HepG2 (cell line): ENCODE measurements at regions not wholly inside any gene's neighbourhood (a gene's known extent, or its start where the extent isn't known, plus 50 kb on each side); places are given as distances from the start of the nearest gene placed in this dataset.

Experiments
- ATAC-seq: fragments of 200-7000 bp; cut with Tn5 transposase; 3 replicates; pipeline ENCODE4 v1.9.1; 2020; ENCODE audit warnings: mild to moderate bottlenecking, moderate library complexity
- BruUV-seq: library from RNA; stranded (reverse); fragments of 400-500 nt; replicated peaks from 2 replicates; lab custom pipeline; 2021; lab: Mats Ljungman, UMichigan
- CTCF ChIA-PET: fragments of 300-600 bp; formaldehyde crosslinking; extraction: SDS; loops from one replicate; lab custom pipeline; 2021; ENCODE audit warnings: low total read pairs, inconsistent platforms, low intra/inter-chr PET ratio; lab: Yijun Ruan, JAX
- POLR2A ChIA-PET: fragments of 350-600 bp; sonication (Branson Sonifier 250); formaldehyde crosslinking; loops from one replicate; lab custom pipeline; 2020; ENCODE audit warnings: antibody characterized with exemption, inconsistent platforms; lab: Yijun Ruan, JAX
- DNase-seq: peaks from one replicate; pipeline ENCODE4 v3.0.0-alpha.2; 2015; ENCODE audit warnings: low spot score
- FAIRE-seq: peaks from 3 replicates; lab custom pipeline; 2011; peaks lifted over from hg19 to GRCh38; lab: Jason Lieb, UNC
- H2AFZ ChIP-seq: one replicate; pipeline ENCODE4 v1.6.1; 2011; ENCODE audit warnings: low read length, inconsistent platforms
- H3K27ac ChIP-seq: fragments of 300-600 bp; 3 replicates; pipeline ENCODE4 v1.8.0; 2011; ENCODE audit warnings: mixed run types, mild to moderate bottlenecking, mixed read lengths, low read length, inconsistent platforms; ENCODE audit not compliant: insufficient read depth; ENCODE audit errors: extremely low read length
- H3K27me3 ChIP-seq, 2 experiments: fragments of 200-600 bp in 1 of 2; 2 replicates in 1 of 2; 3 replicates in 1 of 2; pipeline versions ENCODE4 v1.6.0 to v1.8.0; 2011; ENCODE audit warnings: low read length in 2 of 2, mild to moderate bottlenecking in 2 of 2, moderate library complexity in 2 of 2, inconsistent platforms in 1 of 2; ENCODE audit not compliant: insufficient read depth in 2 of 2, control insufficient read depth in 1 of 2
- H3K36me3 ChIP-seq, 2 experiments: fragments of 200-600 bp in 1 of 2; replicated peaks in 1 of 2; 2 replicates in 1 of 2; 3 replicates in 1 of 2; pipeline versions ENCODE4 v1.5.1 to v1.8.0; 2011; ENCODE audit warnings: low read length in 2 of 2, inconsistent platforms in 1 of 2; ENCODE audit not compliant: insufficient read depth in 2 of 2, control insufficient read depth in 1 of 2
- H3K4me1 ChIP-seq: 2 replicates; pipeline ENCODE4 v1.5.1; 2012; ENCODE audit warnings: low read length, inconsistent platforms; ENCODE audit not compliant: insufficient read depth
- H3K4me2 ChIP-seq: 2 replicates; pipeline ENCODE4 v1.6.0; 2011; ENCODE audit warnings: low read depth, low read length, inconsistent platforms
- H3K4me3 ChIP-seq, 3 experiments: fragments of 200-600 bp in 1 of 3; sonication (generic), shearing (Covaris generic) in 1 of 3; replicated peaks in 1 of 3; 2 replicates each; pipeline ENCODE4 v1.5.1; 2011 to 2016; ENCODE audit warnings: low read length in 3 of 3, inconsistent platforms in 2 of 3, low read depth in 2 of 3, mild to moderate bottlenecking in 2 of 3, control low read depth in 1 of 3, mixed read lengths in 1 of 3; ENCODE audit not compliant: insufficient read depth in 1 of 3
- H3K79me2 ChIP-seq: one replicate; pipeline ENCODE4 v1.6.1; 2011; ENCODE audit warnings: low read length, inconsistent platforms; ENCODE audit not compliant: insufficient read depth
- H3K9ac ChIP-seq: 2 replicates; pipeline ENCODE4 v1.6.0; 2011; ENCODE audit warnings: mild to moderate bottlenecking, low read depth, low read length, inconsistent platforms; ENCODE audit not compliant: insufficient read depth
- H3K9me3 ChIP-seq: 2 replicates; pipeline ENCODE4 v1.5.1; 2012; ENCODE audit warnings: mild to moderate bottlenecking, low read length
- H4K20me1 ChIP-seq: 2 replicates; pipeline ENCODE4 v1.6.0; 2011; ENCODE audit warnings: inconsistent platforms, mild to moderate bottlenecking, low read length, moderate library complexity; ENCODE audit not compliant: insufficient read depth
- ELK4 ChIP-seq: sonication (generic); formaldehyde crosslinking; IDR thresholded peaks from 2 replicates; pipeline ENCODE4 v1.9.0; 2021; ENCODE audit warnings: missing genetic modification reagents, borderline replicate concordance
- EZH2 ChIP-seq: conservative IDR thresholded peaks from 2 replicates; pipeline ENCODE4 v1.6.1; 2012; ENCODE audit warnings: mild to moderate bottlenecking, low read depth, low read length, moderate library complexity
- FOXO1 ChIP-seq: sonication (generic); formaldehyde crosslinking; IDR thresholded peaks from 2 replicates; pipeline ENCODE4 v1.4.0; 2020; ENCODE audit warnings: missing genetic modification reagents
- MZF1 ChIP-seq: sonication (generic); formaldehyde crosslinking; IDR thresholded peaks from 2 replicates; pipeline ENCODE4 v1.8.1; 2023; ENCODE audit warnings: mild to moderate bottlenecking, missing genetic modification reagents, borderline replicate concordance
- SIN3A ChIP-seq: IDR thresholded peaks from 2 replicates; pipeline ENCODE4 v1.6.1; 2011; ENCODE audit warnings: low read depth, mild to moderate bottlenecking, control low read depth, low read length, borderline replicate concordance
- ZBTB20 ChIP-seq: sonication (generic); formaldehyde crosslinking; IDR thresholded peaks from 2 replicates; pipeline ENCODE4 v1.8.1; 2023; ENCODE audit warnings: missing genetic modification reagents, low read depth, mild to moderate bottlenecking, borderline replicate concordance
- ZNF816 ChIP-seq: sonication (generic); formaldehyde crosslinking; IDR thresholded peaks from 2 replicates; pipeline ENCODE4 v1.8.0; 2022; ENCODE audit warnings: missing genetic modification reagents, mild to moderate bottlenecking, borderline replicate concordance
- ZXDC ChIP-seq: sonication (generic); formaldehyde crosslinking; IDR thresholded peaks from 2 replicates; pipeline ENCODE4 v1.5.0; 2020; ENCODE audit warnings: mild to moderate bottlenecking, missing genetic modification reagents
- in situ Hi-C: cut with HindIII; loops from 2 replicates; pipeline ENCODE4 v1.10.0; 2017; ENCODE audit warnings: low pct_unique_long_range_greater_than_20kb; ENCODE audit not compliant: extremely low pct_ligation_motif_present
- intact Hi-C: fragments of 100-400 bp; cut with micrococcal nuclease; formaldehyde crosslinking; loops from one replicate; pipeline ENCODE4 v1.10.0; 2022; ENCODE audit not compliant: unreplicated experiment

GRCh38 chr5:116751684-116752083 is 177.1 kb upstream of the SEMA6A start:
- Histone ChIP-seq H3K4me3 (no peak overlapping the region), H3K9ac (no peak overlapping the region), H2AFZ (no peak overlapping the region), H3K4me1 (peaks cover 13% of the 10 kb centered on the region), H4K20me1 (no peaks in the 10 kb centered on the region), H3K79me2 (no peaks in the 10 kb centered on the region), H3K9me3 (peaks cover 3% of the 10 kb centered on the region; the same call in 1 of the 2 replicates)
- POLR2A ChIA-PET, result interaction anchor here (0.9 kb wide), 1 partner anchor 8 kb away, joined by 3 read pairs; no protein-coding TSS in a partner anchor
- BruUV-seq, result no TSS peak
- in situ Hi-C loops, result no loop called here
- DNase-seq (no peak), ATAC-seq (no peak)
- no peak for TF ChIP-seq FOXO1 (CRISPR knock-in tag)
- TF ChIP-seq MZF1 (CRISPR knock-in tag), result no peak
- TF ChIP-seq ZXDC, result no peak
- no peak for TF ChIP-seq EZH2
- no peak for TF ChIP-seq ELK4 (CRISPR knock-in tag)
- TF ChIP-seq ZBTB20 (CRISPR knock-in tag), result no peak
- no peak for TF ChIP-seq ZNF816 (CRISPR knock-in tag)
- TF ChIP-seq SIN3A, result no peak
- TF ChIP-seq, all 625 proteins: peak for 0
- no peaks in the 10 kb centered on the region; a peak in 1 of 5 replicates for H3K27me3 ChIP-seq
- no peaks in the 10 kb centered on the region for H3K36me3 ChIP-seq
- intact Hi-C loops, result no loop called here
- H3K27ac ChIP-seq, result no peak overlapping the region
- FAIRE-seq, result no peak
- no peak overlapping the region for H3K4me2 ChIP-seq
- CTCF ChIA-PET, result no interaction called here
